Keratinocyte (primary cell): ENCODE measurements at regions not wholly inside any gene's neighbourhood (a gene's known extent, or its start where the extent isn't known, plus 50 kb on each side); places are given as distances from the start of the nearest gene placed in this dataset.

Experiments
- DNase-seq: peaks from one replicate; pipeline ENCODE4 v3.0.0-alpha.2; 2011; ENCODE audit warnings: low read depth, missing footprints, low spot score
- FAIRE-seq: peaks from 2 replicates; lab custom pipeline; 2011; peaks lifted over from hg19 to GRCh38; lab: Jason Lieb, UNC
- H2AFZ ChIP-seq: 2 replicates; pipeline ENCODE4 v1.6.0; 2012; ENCODE audit warnings: low read length, control low read depth, inconsistent platforms; ENCODE audit not compliant: control insufficient read depth
- H3K27ac ChIP-seq: 2 replicates; pipeline ENCODE4 v1.5.1; 2011; ENCODE audit warnings: low read length; ENCODE audit not compliant: control insufficient read depth, insufficient read depth
- H3K27me3 ChIP-seq: 3 replicates; pipeline ENCODE4 v1.6.0; 2011; ENCODE audit warnings: low read length; ENCODE audit not compliant: control insufficient read depth, insufficient read depth; ENCODE audit errors: extremely low read depth
- H3K36me3 ChIP-seq, 2 experiments: 2 replicates in 1 of 2; 3 replicates in 1 of 2; pipeline ENCODE4 v1.5.1; 2011; ENCODE audit warnings: low read length in 2 of 2, mild to moderate bottlenecking in 1 of 2; ENCODE audit not compliant: control insufficient read depth in 2 of 2, insufficient read depth in 2 of 2; ENCODE audit errors: extremely low read depth in 1 of 2
- H3K4me1 ChIP-seq: 3 replicates; pipeline ENCODE4 v1.5.1; 2011; ENCODE audit warnings: low read length; ENCODE audit not compliant: control insufficient read depth, insufficient read depth; ENCODE audit errors: extremely low read depth
- H3K4me2 ChIP-seq: 3 replicates; pipeline ENCODE4 v1.6.0; 2011; ENCODE audit warnings: low read depth, low read length; ENCODE audit not compliant: control insufficient read depth, insufficient read depth; ENCODE audit errors: extremely low read depth
- H3K4me3 ChIP-seq, 3 experiments: fragments of 200-600 bp in 1 of 3; sonication (generic) in 1 of 3; 2 replicates in 2 of 3; 3 replicates in 1 of 3; pipeline ENCODE4 v1.5.1; 2011 to 2016; ENCODE audit warnings: low read length in 3 of 3, mild to moderate bottlenecking in 3 of 3, control low read depth in 2 of 3, inconsistent platforms in 1 of 3, low read depth in 1 of 3, mixed read lengths in 1 of 3, mixed run types in 1 of 3, moderate library complexity in 1 of 3; ENCODE audit not compliant: control insufficient read depth in 2 of 3, insufficient read depth in 2 of 3; ENCODE audit errors: extremely low read depth in 1 of 3
- H3K79me2 ChIP-seq: 2 replicates; pipeline ENCODE4 v1.6.0; 2012; ENCODE audit warnings: low read length; ENCODE audit not compliant: control insufficient read depth, insufficient read depth
- H3K9ac ChIP-seq: 3 replicates; pipeline ENCODE4 v1.6.0; 2011; ENCODE audit warnings: low read length; ENCODE audit not compliant: control insufficient read depth, insufficient read depth; ENCODE audit errors: extremely low read depth
- H3K9me1 ChIP-seq: 3 replicates; pipeline ENCODE4 v1.6.0; 2011; ENCODE audit warnings: low read length; ENCODE audit not compliant: control insufficient read depth, insufficient read depth; ENCODE audit errors: extremely low read depth
- H3K9me3 ChIP-seq: 2 replicates; pipeline ENCODE4 v1.5.1; 2012; ENCODE audit warnings: low read depth, low read length; ENCODE audit not compliant: control insufficient read depth
- H4K20me1 ChIP-seq: 3 replicates; pipeline ENCODE4 v1.6.0; 2011; ENCODE audit warnings: low read length; ENCODE audit not compliant: control insufficient read depth, insufficient read depth; ENCODE audit errors: extremely low read depth
- CTCF ChIP-seq, 3 experiments: IDR thresholded peaks in 1 of 3; conservative IDR thresholded peaks in 1 of 3; optimal IDR thresholded peaks in 1 of 3; 2 replicates in 2 of 3; 3 replicates in 1 of 3; pipeline versions ENCODE3 to v1.5.1; 2011; ENCODE audit warnings: low read length in 3 of 3, mild to moderate bottlenecking in 3 of 3, moderate library complexity in 2 of 3, control low read depth in 1 of 3, inconsistent platforms in 1 of 3; ENCODE audit not compliant: insufficient read depth in 2 of 3; ENCODE audit errors: extremely low read depth in 1 of 3
- EZH2 ChIP-seq: IDR thresholded peaks from one replicate; pipeline ENCODE4 v1.6.1; 2012; ENCODE audit warnings: inconsistent platforms, mild to moderate bottlenecking, low read length, moderate library complexity
- dilution Hi-C: fragments of 300-500 bp; cut with MboI; formaldehyde crosslinking; loops from one replicate; pipeline ENCODE4 v1.7.0; 2020; ENCODE audit warnings: low sequenced_read_pairs; ENCODE audit not compliant: extremely low pct_ligation_motif_present

GRCh38 chr3:180538493-180538892 is 63.5 kb upstream of the TTC14 start:
- Histone ChIP-seq H3K9me1 (no peaks in the 10 kb centered on the region), H3K9ac (no peak overlapping the region), H3K4me1 (no peaks in the 10 kb centered on the region), H3K36me3 (no peaks in the 10 kb centered on the region), H3K27ac (no peak overlapping the region), H2AFZ (no peak overlapping the region), H3K27me3 (no peaks in the 10 kb centered on the region), H3K4me2 (no peak overlapping the region), H4K20me1 (no peaks in the 10 kb centered on the region), H3K4me3 (no peak overlapping the region), H3K79me2 (no peaks in the 10 kb centered on the region), H3K9me3 (no peaks in the 10 kb centered on the region)
- no peak for FAIRE-seq
- no peak for DNase-seq
- no peak for TF ChIP-seq CTCF (optimal IDR thresholded peaks at IDR 0.05 in 1 of 3, IDR thresholded peaks at IDR 0.05 in 1 of 3, conservative IDR thresholded peaks at IDR 0.05 in 1 of 3; ENCODE audit: extremely low read depth in 1 of 3, insufficient read depth in 2 of 3, low read length in 3 of 3)
- no peak for TF ChIP-seq EZH2
- dilution Hi-C loops = no loop called here

- no peak for DNase-seq
- no peaks in the 10 kb centered on the region for H3K9me1 ChIP-seq
- no peaks in the 10 kb centered on the region for H3K79me2 ChIP-seq
- dilution Hi-C loops = no loop called here
- H4K20me1 ChIP-seq = no peaks in the 10 kb centered on the region
- no peak overlapping the region for H3K9ac ChIP-seq
- H3K27ac ChIP-seq = no peak overlapping the region
- H2AFZ ChIP-seq = no peak overlapping the region
- H3K36me3 ChIP-seq = no peaks in the 10 kb centered on the region
- no peak for FAIRE-seq
- no peaks in the 10 kb centered on the region for H3K27me3 ChIP-seq
- no peak overlapping the region for H3K4me3 ChIP-seq
- H3K4me2 ChIP-seq = no peak overlapping the region
- H3K9me3 ChIP-seq = no peaks in the 10 kb centered on the region
- H3K4me1 ChIP-seq = no peaks in the 10 kb centered on the region
- TF ChIP-seq CTCF (optimal IDR thresholded peaks at IDR 0.05 in 1 of 3, IDR thresholded peaks at IDR 0.05 in 1 of 3, conservative IDR thresholded peaks at IDR 0.05 in 1 of 3; ENCODE audit: extremely low read depth in 1 of 3, insufficient read depth in 2 of 3, low read length in 3 of 3) = no peak
- TF ChIP-seq EZH2 = no peak
These were observed 58.1 kb upstream of the TTC14 start for GRCh38 chr3:180543877-180544276.
